ENCODE measurements at regions not wholly inside any gene's neighbourhood (a gene's known extent, or its start where the extent isn't known, plus 50 kb on each side); places are given as distances from the start of the nearest gene placed in this dataset.
"Not testable (repeated sequence)": the region's sequence is repeated elsewhere in the genome, so short reads cannot be mapped to it uniquely, and the experiment has no call there.

GRCh38 chr17:64800987-64801386 lies 118.3 kb downstream of the LRRC37A3 start:
- not testable (repeated sequence) for DNase-seq

- DNase-seq, result not testable (repeated sequence)
These were observed 118.8 kb downstream of the LRRC37A3 start for GRCh38 chr17:64800361-64800895.

GRCh38 chr17:64799543-64800188 lies 119.6 kb downstream of the LRRC37A3 start:
- DNase-seq, result not testable (repeated sequence)

GRCh38 chr17:64798961-64799360 lies 120.3 kb downstream of the LRRC37A3 start:
- DNase-seq, result not testable (repeated sequence)

- DNase-seq, result not testable (repeated sequence)
These were observed 120.8 kb downstream of the LRRC37A3 start for GRCh38 chr17:64798489-64798790.

- DNase-seq, result not testable (repeated sequence)
These were observed 121.4 kb downstream of the LRRC37A3 start for GRCh38 chr17:64797746-64798488.

GRCh38 chr17:64795342-64795741 lies 123.9 kb downstream of the LRRC37A3 start:
- not testable (repeated sequence) for DNase-seq

- DNase-seq, result not testable (repeated sequence)
These were observed 124.6 kb downstream of the LRRC37A3 start for GRCh38 chr17:64794548-64795274.

- DNase-seq, result not testable (repeated sequence)
These were observed 125.2 kb downstream of the LRRC37A3 start for GRCh38 chr17:64794113-64794512.

- not testable (repeated sequence) for DNase-seq
These were observed 126.3 kb downstream of the LRRC37A3 start for GRCh38 chr17:64792793-64793575.

GRCh38 chr17:64792276-64792675 lies 127.0 kb downstream of the LRRC37A3 start:
- not testable (repeated sequence) for DNase-seq

GRCh38 chr17:64791691-64792090 lies 127.6 kb downstream of the LRRC37A3 start:
- DNase-seq, result not testable (repeated sequence)

- not testable (repeated sequence) for DNase-seq
These were observed 128.1 kb downstream of the LRRC37A3 start for GRCh38 chr17:64791226-64791625.

- DNase-seq, result not testable (repeated sequence)
These were observed 128.6 kb upstream of the SMURF2 start for GRCh38 chr17:64790690-64791089.

- DNase-seq, result not testable (repeated sequence)
These were observed 128.1 kb upstream of the SMURF2 start for GRCh38 chr17:64790193-64790592.

- DNase-seq, result not testable (repeated sequence)
These were observed 126.9 kb upstream of the SMURF2 start for GRCh38 chr17:64789061-64789445.

- no peak for DNase-seq
These were observed 126.4 kb upstream of the SMURF2 start for GRCh38 chr17:64788286-64789060.

GRCh38 chr17:64787921-64788271 lies 125.8 kb upstream of the SMURF2 start:
- no peak for DNase-seq

- DNase-seq, result no peak
These were observed 125.3 kb upstream of the SMURF2 start for GRCh38 chr17:64787255-64787920.

- DNase-seq, result no peak
These were observed 124.2 kb upstream of the SMURF2 start for GRCh38 chr17:64786337-64786736.

- DNase-seq, result no peak
These were observed 122.9 kb upstream of the SMURF2 start for GRCh38 chr17:64785011-64785421.
